Adrenal gland (tissue), 9 donors: ENCODE measurements at regions not wholly inside any gene's neighbourhood (a gene's known extent, or its start where the extent isn't known, plus 50 kb on each side); places are given as distances from the start of the nearest gene placed in this dataset.
"Not testable (repeated sequence)": the region's sequence is repeated elsewhere in the genome, so short reads cannot be mapped to it uniquely, and the experiment has no call there.

ENCODE experiments used
- DNase-seq, 7 donors: peaks; one replicate each; pipeline ENCODE4 v3.0.0-alpha.2; 2019 to 2020
- H3K27ac ChIP-seq, 5 donors: fragments of 200-600 bp; sonication (generic) in 4 of 5; 1 replicate in 3 of 5; 2 replicates in 2 of 5; pipeline versions ENCODE4 v1.5.1 to v1.8.0; 2016 to 2020; ENCODE audit warnings: mild to moderate bottlenecking in 1 of 5
- H3K27me3 ChIP-seq: fragments of 200-600 bp; 2 replicates; pipeline ENCODE4 v1.8.0; 2021
- H3K36me3 ChIP-seq, 2 donors: fragments of 200-600 bp; replicated peaks in 1 of 2; 1 replicate in 1 of 2; 2 replicates in 1 of 2; pipeline versions ENCODE4 v1.5.1 to v1.8.0; 2018 to 2022
- H3K4me1 ChIP-seq, 2 donors: fragments of 200-600 bp; replicated peaks in 1 of 2; 1 replicate in 1 of 2; 2 replicates in 1 of 2; pipeline versions ENCODE4 v1.5.1 to v1.8.0; 2018 to 2021
- H3K4me3 ChIP-seq, 4 donors: fragments of 200-600 bp; sonication (generic) in 3 of 4; one replicate each; pipeline ENCODE4 v1.5.1; 2016 to 2018
- H3K9me3 ChIP-seq, 3 donors: fragments of 200-600 bp; sonication (generic) in 1 of 3; replicated peaks in 1 of 3; 1 replicate in 2 of 3; 2 replicates in 1 of 3; pipeline versions ENCODE4 v1.5.1 to v1.8.0; 2016 to 2021
- CTCF ChIP-seq, 6 experiments: fragments of 450-650 bp in 4 of 6; fragments of 200-600 bp in 2 of 6; sonication (generic) in 1 of 6; IDR thresholded peaks; 1 replicate in 5 of 6; 2 replicates in 1 of 6; pipeline versions ENCODE4 v1.5.1 to v1.8.0; 2016 to 2021; ENCODE audit warnings: antibody characterized with exemption in 6 of 6, mild to moderate bottlenecking in 2 of 6, moderate library complexity in 1 of 6
- POLR2A ChIP-seq, 2 donors: fragments of 450-650 bp; IDR thresholded peaks; one replicate each; pipeline ENCODE4 v1.6.1; 2017; ENCODE audit warnings: antibody characterized with exemption in 2 of 2, mild to moderate bottlenecking in 2 of 2, moderate library complexity in 1 of 2
- WGBS, 4 donors: extraction: QIAGEN DNeasy Blood & Tissue Kit in 2 of 4; methylation state at CpG; one replicate each; pipeline versions ENCODE4 v1.1.5 to v1.1.7; 2013 to 2017; 5-methylcytosine and 5-hydroxymethylcytosine counted together
- intact Hi-C, 2 donors: fragments of 100-400 bp; cut with DNase I; formaldehyde crosslinking; loops; one replicate each; pipeline versions ENCODE4 v1.14.1 to v1.15.0; 2022 to 2023
- donor health status: healthy with polysubstance abuse.
- donor health status: Bipolar disorder and iron deficiency.
- donor health status: DM: yes; HTN: yes; CAD: no.
- donor health status: DM: no; HTN: no; CAD: no.
- donor health status: DM: no; HTN: no; CAD: no.

- Histone ChIP-seq H3K27ac (no peak overlapping the region), H3K9me3 (no peaks in the 10 kb centered on the region), H3K36me3 (no peaks in the 10 kb centered on the region), H3K4me3 (no peak overlapping the region), H3K4me1 (no peaks in the 10 kb centered on the region), H3K27me3 (no peaks in the 10 kb centered on the region)
- TF ChIP-seq POLR2A (IDR thresholded peaks at IDR 0.05) (no peak), CTCF (IDR thresholded peaks at IDR 0.05) (no peak)
- 79 to 94% (median 86%) methylated on average over 9 to 10 of the region's 10 CpGs for WGBS, 4 donors
- no peak for DNase-seq
- intact Hi-C loops: no loop called here
These were observed 143.7 kb upstream of the IRX1 start for GRCh38 chr5:3451961-3452360.

- DNase-seq: no peak
- no peaks in the 10 kb centered on the region for H3K36me3 ChIP-seq
- WGBS, 4 donors: 67 to 88% (median 81%) methylated on average over 4 of the region's 4 CpGs
- no peaks in the 10 kb centered on the region for H3K27me3 ChIP-seq
- H3K27ac ChIP-seq: no peak overlapping the region
- intact Hi-C loops: no loop called here
- TF ChIP-seq CTCF (IDR thresholded peaks at IDR 0.05): no peak
- no peak for TF ChIP-seq POLR2A (IDR thresholded peaks at IDR 0.05)
- no peak overlapping the region for H3K4me3 ChIP-seq
- no peaks in the 10 kb centered on the region for H3K9me3 ChIP-seq
- H3K4me1 ChIP-seq: no peaks in the 10 kb centered on the region
These were observed 146.2 kb upstream of the IRX1 start for GRCh38 chr5:3449481-3449880.

- TF ChIP-seq CTCF (IDR thresholded peaks at IDR 0.05) (no peak), POLR2A (IDR thresholded peaks at IDR 0.05) (no peak)
- 60 to 83% (median 64%) methylated on average over 3 of the region's 3 CpGs for WGBS, 4 donors
- no peak overlapping the region for H3K4me3 ChIP-seq
- no peak overlapping the region for H3K27ac ChIP-seq
- no peak for DNase-seq
- no peaks in the 10 kb centered on the region for H3K4me1 ChIP-seq
- no peaks in the 10 kb centered on the region for H3K9me3 ChIP-seq
- no peaks in the 10 kb centered on the region for H3K36me3 ChIP-seq
- H3K27me3 ChIP-seq: no peaks in the 10 kb centered on the region
- intact Hi-C loops: no loop called here
These were observed 149.2 kb upstream of the IRX1 start for GRCh38 chr5:3446410-3446809.

- H3K27me3 ChIP-seq, H3K27ac ChIP-seq, H3K9me3 ChIP-seq, H3K4me3 ChIP-seq, H3K4me1 ChIP-seq, H3K36me3 ChIP-seq, DNase-seq, intact Hi-C loops: not testable (repeated sequence)
These were observed 150.1 kb upstream of the IRX1 start for GRCh38 chr5:3445517-3445916.

- TF ChIP-seq POLR2A (IDR thresholded peaks at IDR 0.05) (no peak), CTCF (IDR thresholded peaks at IDR 0.05) (no peak)
- H3K4me3 ChIP-seq: no peak overlapping the region
- no peaks in the 10 kb centered on the region for H3K4me1 ChIP-seq
- H3K27me3 ChIP-seq: no peaks in the 10 kb centered on the region
- WGBS, 4 donors: 62 to 68% (median 67%) methylated on average over 4 of the region's 4 CpGs
- no peak overlapping the region for H3K27ac ChIP-seq
- intact Hi-C loops: no loop called here
- no peaks in the 10 kb centered on the region for H3K9me3 ChIP-seq
- DNase-seq: no peak
- H3K36me3 ChIP-seq: no peaks in the 10 kb centered on the region
These were observed 163.5 kb upstream of the IRX1 start for GRCh38 chr5:3432135-3432534.
